ENCODE measurements at regions not wholly inside any gene's neighbourhood (a gene's known extent, or its start where the extent isn't known, plus 50 kb on each side); places are given as distances from the start of the nearest gene placed in this dataset.

GRCh38 chr10:14385596-14386593 is 55.2 kb upstream of the FRMD4A start:
- ATAC-seq = no peak
- in situ Hi-C loops (cut with MboI; ENCODE audit: low sequenced_read_pairs in 4 of 4) = no loop called here
- intact Hi-C loops (cut with DNase I; ENCODE audit: low total_unique reads) = no loop called here

GRCh38 chr10:14384915-14385314 is 54.2 kb upstream of the FRMD4A start:
- Histone ChIP-seq H3K27me3 (peaks cover 0 to 3% (median 0%) of the 10 kb centered on the region in 3 donors), H3K27ac (no peak overlapping the region), H3K4me1 (no peaks in the 10 kb centered on the region), H3K4me3 (no peak overlapping the region), H3K9me3 (no peaks in the 10 kb centered on the region), H3K36me3 (no peaks in the 10 kb centered on the region)
- DNase-seq (no peak), ATAC-seq (no peak)
- TF ChIP-seq POLR2A (IDR thresholded peaks at IDR 0.05) = no peak
- no peak for TF ChIP-seq CTCF (IDR thresholded peaks at IDR 0.05 in 4 of 5, conservative IDR thresholded peaks at IDR 0.05 in 1 of 5)
- intact Hi-C loops (cut with DNase I; ENCODE audit: low total_unique reads) (no loop called here), in situ Hi-C loops (cut with MboI; ENCODE audit: low sequenced_read_pairs in 4 of 4) (no loop called here)

More at GRCh38 chr10:14385596-14386593, 55.2 kb upstream of the FRMD4A start:
- Histone ChIP-seq H3K4me1 (no peaks in the 10 kb centered on the region), H3K36me3 (no peaks in the 10 kb centered on the region), H3K4me3 (no peak overlapping the region), H3K27me3 (peaks cover 0 to 3% (median 0%) of the 10 kb centered on the region in 3 donors), H3K27ac (no peak overlapping the region), H3K9me3 (no peaks in the 10 kb centered on the region)
- no peak for DNase-seq
- no peak for TF ChIP-seq POLR2A (IDR thresholded peaks at IDR 0.05)
- TF ChIP-seq CTCF (IDR thresholded peaks at IDR 0.05 in 4 of 5, conservative IDR thresholded peaks at IDR 0.05 in 1 of 5) = no peak

- Histone ChIP-seq H3K36me3 (no peaks in the 10 kb centered on the region), H3K4me1 (no peaks in the 10 kb centered on the region), H3K27ac (no peak overlapping the region), H3K27me3 (peaks cover 0 to 3% (median 0%) of the 10 kb centered on the region in 3 donors), H3K4me3 (no peak overlapping the region), H3K9me3 (no peaks in the 10 kb centered on the region)
- TF ChIP-seq POLR2A (IDR thresholded peaks at IDR 0.05) = no peak
- no peak for TF ChIP-seq CTCF (IDR thresholded peaks at IDR 0.05 in 4 of 5, conservative IDR thresholded peaks at IDR 0.05 in 1 of 5)
- no peak for ATAC-seq
- DNase-seq = no peak
- intact Hi-C loops (cut with DNase I; ENCODE audit: low total_unique reads) = no loop called here
- in situ Hi-C loops (cut with MboI; ENCODE audit: low sequenced_read_pairs in 4 of 4) = no loop called here
Observed at GRCh38 chr10:14384116-14384730, 53.5 kb upstream of the FRMD4A start.

GRCh38 chr10:14383266-14383665 is 52.5 kb upstream of the FRMD4A start:
- no peak overlapping the region for H3K4me3 ChIP-seq
- H3K4me1 ChIP-seq = no peaks in the 10 kb centered on the region
- no peak overlapping the region for H3K27ac ChIP-seq
- in situ Hi-C loops (cut with MboI; ENCODE audit: low sequenced_read_pairs in 4 of 4) (no loop called here), intact Hi-C loops (cut with DNase I; ENCODE audit: low total_unique reads) (no loop called here)
- no peak for DNase-seq
- no peaks in the 10 kb centered on the region for H3K9me3 ChIP-seq
- peaks cover 0 to 3% (median 0%) of the 10 kb centered on the region in 3 donors for H3K27me3 ChIP-seq
- H3K36me3 ChIP-seq = no peaks in the 10 kb centered on the region
- no peak for ATAC-seq
- TF ChIP-seq CTCF (IDR thresholded peaks at IDR 0.05 in 4 of 5, conservative IDR thresholded peaks at IDR 0.05 in 1 of 5) (no peak), POLR2A (IDR thresholded peaks at IDR 0.05) (no peak)
